Spleen (tissue), 7 donors: ENCODE measurements at regions not wholly inside any gene's neighbourhood (a gene's known extent, or its start where the extent isn't known, plus 50 kb on each side); places are given as distances from the start of the nearest gene placed in this dataset.

ENCODE experiments used
- CTCF ChIP-seq, 11 experiments: fragments of 200-600 bp in 7 of 11; fragments of 450-650 bp in 4 of 11; sonication (generic) in 4 of 11; IDR thresholded peaks in 8 of 11; conservative IDR thresholded peaks in 3 of 11; 1 replicate in 7 of 11; 2 replicates in 4 of 11; pipeline versions ENCODE4 v1.4.0 to v1.8.0; 2016 to 2021; ENCODE audit warnings: antibody characterized with exemption in 11 of 11, inconsistent platforms in 4 of 11, mild to moderate bottlenecking in 1 of 11
- POLR2AphosphoS5 ChIP-seq, 3 donors: sonication (generic); formaldehyde crosslinking; IDR thresholded peaks; one replicate each; pipeline ENCODE4 v1.5.1; 2017; ENCODE audit warnings: antibody characterized with exemption in 3 of 3
- donor health status: DM: no; HTN: no; CAD: no; lungs with moderate emphysema.
- donor health status: DM: no; HTN: no; CAD: no.
- donor health status: DM: no; HTN: no; CAD: no.

GRCh38 chr1:37133276-37134145 lies 99.2 kb upstream of the GRIK3 start:
- no peak for TF ChIP-seq CTCF (IDR thresholded peaks at IDR 0.05 in 8 of 11, conservative IDR thresholded peaks at IDR 0.05 in 3 of 11)
- no peak for TF ChIP-seq POLR2AphosphoS5 (IDR thresholded peaks at IDR 0.05)
